Caco-2 (cell line): ENCODE measurements at regions not wholly inside any gene's neighbourhood (a gene's known extent, or its start where the extent isn't known, plus 50 kb on each side); places are given as distances from the start of the nearest gene placed in this dataset.
A peak's percentile ranks its signal among the peaks of the same experiment; 100 is the strongest.

Source experiments
- BruUV-seq: library from RNA; stranded (reverse); fragments of 400-500 nt; replicated peaks from 2 replicates; lab custom pipeline; 2021; lab: Mats Ljungman, UMichigan
- CTCF ChIA-PET: fragments of 300-600 bp; sonication (Branson Sonifier 250); formaldehyde crosslinking; loops from one replicate; lab custom pipeline; 2022; ENCODE audit warnings: antibody characterized with exemption; lab: Charles Lee
- POLR2A ChIA-PET: fragments of 300-600 bp; sonication (Branson Sonifier 250); formaldehyde crosslinking; loops from one replicate; lab custom pipeline; 2022; ENCODE audit warnings: antibody characterized with exemption; lab: Charles Lee
- DNase-seq, 2 experiments: peaks; one replicate each; pipeline versions ENCODE4 v3.0.0 to v3.0.0-alpha.2; 2020 to 2022
- H3K27me3 ChIP-seq: replicated peaks from 2 replicates; pipeline ENCODE4 v1.6.0; 2011; ENCODE audit warnings: low read length; ENCODE audit not compliant: control insufficient read depth, insufficient read depth
- H3K36me3 ChIP-seq: 2 replicates; pipeline ENCODE4 v1.5.1; 2011; ENCODE audit warnings: low read length; ENCODE audit not compliant: control insufficient read depth, insufficient read depth
- H3K4me1 ChIP-seq: fragments of 250-450 bp; sonication (Bioruptor Pico); 2 replicates; pipeline ENCODE4 v1.5.1; 2020; ENCODE audit warnings: mild to moderate bottlenecking
- H3K4me3 ChIP-seq: 2 replicates; pipeline ENCODE4 v1.5.1; 2011; ENCODE audit warnings: low read depth, mild to moderate bottlenecking, control low read depth, low read length
- H3K9me3 ChIP-seq: fragments of 250-450 bp; sonication (Bioruptor Pico); 2 replicates; pipeline ENCODE4 v1.5.1; 2020; ENCODE audit warnings: mild to moderate bottlenecking, moderate library complexity
- H3K27ac Mint-ChIP-seq: one replicate; pipeline ENCODE4 v1.8.0; 2022; ENCODE audit warnings: mixed read lengths; ENCODE audit not compliant: unreplicated experiment
- H3K27me3 Mint-ChIP-seq: one replicate; pipeline ENCODE4 v1.8.0; 2022; ENCODE audit warnings: mixed read lengths; ENCODE audit not compliant: insufficient read depth, unreplicated experiment
- H3K36me3 Mint-ChIP-seq: one replicate; pipeline ENCODE4 v1.8.0; 2022; ENCODE audit warnings: mild to moderate bottlenecking, mixed read lengths; ENCODE audit not compliant: insufficient read depth, unreplicated experiment
- H3K4me1 Mint-ChIP-seq: one replicate; pipeline ENCODE4 v1.8.0; 2022; ENCODE audit warnings: low read depth, mixed read lengths; ENCODE audit not compliant: unreplicated experiment
- H3K4me3 Mint-ChIP-seq: one replicate; pipeline ENCODE4 v1.8.0; 2022; ENCODE audit warnings: mild to moderate bottlenecking, moderate library complexity, mixed read lengths; ENCODE audit not compliant: unreplicated experiment
- H3K9me3 Mint-ChIP-seq: one replicate; pipeline ENCODE4 v1.8.0; 2022; ENCODE audit warnings: mixed read lengths; ENCODE audit not compliant: unreplicated experiment
- intact Hi-C: fragments of 100-400 bp; cut with micrococcal nuclease; formaldehyde crosslinking; loops from one replicate; pipeline ENCODE4 v1.10.0; 2022; ENCODE audit not compliant: unreplicated experiment
- TF ChIP-seq, protein P1 (sequence below), 2 experiments: fragments of 200-600 bp in 1 of 2; IDR thresholded peaks; 1 replicate in 1 of 2; 2 replicates in 1 of 2; pipeline versions ENCODE4 v1.5.1 to v1.8.0; 2011 to 2022; ENCODE audit warnings: antibody characterized with exemption in 1 of 2, control low read depth in 1 of 2, inconsistent platforms in 1 of 2, low read depth in 1 of 2, low read length in 1 of 2, mild to moderate bottlenecking in 1 of 2, moderate library complexity in 1 of 2; ENCODE audit not compliant: insufficient read depth in 1 of 2, severe bottlenecking in 1 of 2, unreplicated experiment in 1 of 2

DNA sequence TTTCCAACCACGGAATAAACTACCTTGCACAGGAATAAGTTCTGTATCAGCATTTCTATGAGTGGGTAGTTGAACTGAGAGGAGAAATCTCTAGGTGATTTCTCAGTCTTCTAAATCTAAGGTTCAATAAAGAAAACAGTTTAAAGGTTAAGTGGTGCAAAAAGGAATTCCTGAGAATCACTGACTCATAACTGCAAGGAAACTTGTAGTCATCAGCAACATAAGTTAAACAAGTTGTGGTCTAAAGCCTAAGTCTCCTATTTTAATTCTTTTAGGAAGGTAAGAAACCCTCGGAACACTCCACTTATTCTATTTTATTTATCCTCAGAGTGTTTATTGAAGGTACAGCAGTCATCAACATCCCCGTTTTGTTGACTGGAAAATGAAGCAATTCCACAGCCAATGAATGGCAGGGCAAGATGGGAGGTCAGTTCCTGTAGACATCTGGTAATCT lies 92.4 kb upstream of the PIK3CG start:
- Mint-ChIP-seq H3K9me3 (peaks cover 16% of the 10 kb centered on the region), H3K4me3 (no peak overlapping the region), H3K4me1 (peaks cover 25% of the 10 kb centered on the region), H3K27me3 (no peaks in the 10 kb centered on the region), H3K36me3 (no peaks in the 10 kb centered on the region), H3K27ac (no peak overlapping the region)
- TF ChIP-seq, protein P1, sequence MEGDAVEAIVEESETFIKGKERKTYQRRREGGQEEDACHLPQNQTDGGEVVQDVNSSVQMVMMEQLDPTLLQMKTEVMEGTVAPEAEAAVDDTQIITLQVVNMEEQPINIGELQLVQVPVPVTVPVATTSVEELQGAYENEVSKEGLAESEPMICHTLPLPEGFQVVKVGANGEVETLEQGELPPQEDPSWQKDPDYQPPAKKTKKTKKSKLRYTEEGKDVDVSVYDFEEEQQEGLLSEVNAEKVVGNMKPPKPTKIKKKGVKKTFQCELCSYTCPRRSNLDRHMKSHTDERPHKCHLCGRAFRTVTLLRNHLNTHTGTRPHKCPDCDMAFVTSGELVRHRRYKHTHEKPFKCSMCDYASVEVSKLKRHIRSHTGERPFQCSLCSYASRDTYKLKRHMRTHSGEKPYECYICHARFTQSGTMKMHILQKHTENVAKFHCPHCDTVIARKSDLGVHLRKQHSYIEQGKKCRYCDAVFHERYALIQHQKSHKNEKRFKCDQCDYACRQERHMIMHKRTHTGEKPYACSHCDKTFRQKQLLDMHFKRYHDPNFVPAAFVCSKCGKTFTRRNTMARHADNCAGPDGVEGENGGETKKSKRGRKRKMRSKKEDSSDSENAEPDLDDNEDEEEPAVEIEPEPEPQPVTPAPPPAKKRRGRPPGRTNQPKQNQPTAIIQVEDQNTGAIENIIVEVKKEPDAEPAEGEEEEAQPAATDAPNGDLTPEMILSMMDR (IDR thresholded peaks at IDR 0.05; ENCODE audit: insufficient read depth in 1 of 2, low read depth in 1 of 2, low read length in 1 of 2, severe bottlenecking in 1 of 2, unreplicated experiment in 1 of 2), result no peak
- Histone ChIP-seq H3K36me3 (no peaks in the 10 kb centered on the region), H3K4me3 (no peak overlapping the region), H3K9me3 (no peaks in the 10 kb centered on the region), H3K27me3 (no peaks in the 10 kb centered on the region; the same call in 1 of the 2 replicates), H3K4me1 (peaks cover 30% of the 10 kb centered on the region)
- DNase-seq, result no peak
- CTCF ChIA-PET, result no interaction called here
- intact Hi-C loops, result no loop called here
- POLR2A ChIA-PET, result no interaction called here
- BruUV-seq, result no TSS peak

DNA sequence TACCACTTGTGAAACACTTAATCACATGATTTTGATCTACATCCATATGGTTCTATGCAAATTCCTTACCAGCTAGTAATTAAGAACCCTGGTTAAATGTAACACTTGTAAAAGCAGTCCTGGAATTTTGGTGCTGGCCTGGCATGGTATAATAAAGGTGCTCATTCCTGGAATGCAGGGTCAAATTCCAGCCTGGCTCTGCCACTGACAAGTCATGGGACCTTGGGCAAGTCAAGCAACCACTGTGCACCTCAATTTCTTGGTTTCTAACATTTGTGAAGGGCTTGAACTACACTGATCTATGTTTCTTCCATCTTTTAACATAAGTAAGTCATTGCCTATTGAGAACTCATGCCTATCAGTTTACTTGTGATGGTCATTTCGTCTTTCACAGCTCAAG lies 91.9 kb upstream of the PIK3CG start:
- TF ChIP-seq, protein P1 (IDR thresholded peaks at IDR 0.05; ENCODE audit: insufficient read depth in 1 of 2, low read depth in 1 of 2, low read length in 1 of 2, severe bottlenecking in 1 of 2, unreplicated experiment in 1 of 2), result no peak
- Histone ChIP-seq H3K4me1 (peaks cover 26% of the 10 kb centered on the region), H3K9me3 (no peaks in the 10 kb centered on the region), H3K27me3 (no peaks in the 10 kb centered on the region; the same call in 1 of the 2 replicates), H3K36me3 (no peaks in the 10 kb centered on the region), H3K4me3 (no peak overlapping the region)
- no peaks in the 10 kb centered on the region for H3K27me3 Mint-ChIP-seq
- ChIA-PET POLR2A (no interaction called here), CTCF (no interaction called here)
- BruUV-seq, result no TSS peak
- intact Hi-C loops, result no loop called here
- no peak overlapping the region for H3K27ac Mint-ChIP-seq
- peaks cover 25% of the 10 kb centered on the region for H3K4me1 Mint-ChIP-seq
- no peak overlapping the region for H3K4me3 Mint-ChIP-seq
- peaks cover 18% of the 10 kb centered on the region for H3K9me3 Mint-ChIP-seq
- H3K36me3 Mint-ChIP-seq, result no peaks in the 10 kb centered on the region
- DNase-seq, result peak in 1 of 2 experiments; percentile 50

DNA sequence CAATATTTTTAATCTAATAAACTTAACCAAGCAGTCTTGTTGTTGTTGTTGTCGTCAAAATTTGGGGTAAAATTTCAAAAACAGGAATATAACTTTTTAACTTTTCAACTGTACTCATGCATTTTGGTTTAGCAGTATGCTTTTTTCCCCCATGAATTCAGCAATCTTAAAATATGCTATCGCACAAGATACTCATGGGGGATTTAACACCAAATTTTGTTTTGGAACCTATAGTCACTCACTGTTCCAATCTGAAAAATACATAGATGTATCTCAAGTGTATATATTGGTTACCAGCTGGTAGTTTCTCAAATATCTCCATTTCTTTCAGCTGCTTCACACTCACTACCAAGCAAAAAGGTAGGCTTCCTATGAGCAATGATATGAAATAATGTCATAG lies 91.4 kb upstream of the PIK3CG start:
- BruUV-seq, result no TSS peak
- peaks cover 26% of the 10 kb centered on the region for H3K4me1 ChIP-seq
- no peak for DNase-seq
- H3K4me3 Mint-ChIP-seq, result no peak overlapping the region
- no peaks in the 10 kb centered on the region for H3K9me3 ChIP-seq
- intact Hi-C loops, result no loop called here
- H3K27me3 ChIP-seq, result no peaks in the 10 kb centered on the region; the same call in 1 of the 2 replicates
- TF ChIP-seq, protein P1 (IDR thresholded peaks at IDR 0.05; ENCODE audit: insufficient read depth in 1 of 2, low read depth in 1 of 2, low read length in 1 of 2, severe bottlenecking in 1 of 2, unreplicated experiment in 1 of 2), result no peak
- no peak overlapping the region for H3K27ac Mint-ChIP-seq
- H3K4me3 ChIP-seq, result no peak overlapping the region
- POLR2A ChIA-PET, result no interaction called here
- no peaks in the 10 kb centered on the region for H3K27me3 Mint-ChIP-seq
- H3K36me3 ChIP-seq, result no peaks in the 10 kb centered on the region
- H3K36me3 Mint-ChIP-seq, result no peaks in the 10 kb centered on the region
- peaks cover 20% of the 10 kb centered on the region for H3K4me1 Mint-ChIP-seq
- peaks cover 18% of the 10 kb centered on the region for H3K9me3 Mint-ChIP-seq
- CTCF ChIA-PET, result no interaction called here
